ENCODE measurements at regions not wholly inside any gene's neighbourhood (a gene's known extent, or its start where the extent isn't known, plus 50 kb on each side); places are given as distances from the start of the nearest gene placed in this dataset.
"Not testable (repeated sequence)": the region's sequence is repeated elsewhere in the genome, so short reads cannot be mapped to it uniquely, and the experiment has no call there.

- Histone ChIP-seq H3K4me3 (ENCODE audit: low read length in 3 of 3) (no peak overlapping the region), H3K4me1 (ENCODE audit: control insufficient read depth in 3 of 3, insufficient read depth in 3 of 3, low read length in 3 of 3) (no peaks in the 10 kb centered on the region), H3K9me3 (ENCODE audit: control insufficient read depth in 3 of 3, low read length in 3 of 3) (no peaks in the 10 kb centered on the region), H3K27me3 (ENCODE audit: control insufficient read depth in 3 of 3, insufficient read depth in 3 of 3, low read length in 3 of 3) (no peaks in the 10 kb centered on the region), H3K9ac (ENCODE audit: low read depth in 1 of 3, low read length in 3 of 3) (no peak overlapping the region), H3K27ac (ENCODE audit: low read depth, low read length) (no peak overlapping the region), H3K36me3 (ENCODE audit: control insufficient read depth in 3 of 3, insufficient read depth in 3 of 3, low read length in 3 of 3) (no peaks in the 10 kb centered on the region)
Observed at GRCh38 chr7:46109437-46109836, 188.4 kb upstream of the IGFBP3 start.

- no peaks in the 10 kb centered on the region for H3K9me3 ChIP-seq (ENCODE audit: control insufficient read depth in 3 of 3, low read length in 3 of 3)
- H3K36me3 ChIP-seq (ENCODE audit: control insufficient read depth in 3 of 3, insufficient read depth in 3 of 3, low read length in 3 of 3), result no peaks in the 10 kb centered on the region
- H3K4me3 ChIP-seq (ENCODE audit: low read length in 3 of 3), result no peak overlapping the region
- H3K27me3 ChIP-seq (ENCODE audit: control insufficient read depth in 3 of 3, insufficient read depth in 3 of 3, low read length in 3 of 3), result no peaks in the 10 kb centered on the region
- H3K4me1 ChIP-seq (ENCODE audit: control insufficient read depth in 3 of 3, insufficient read depth in 3 of 3, low read length in 3 of 3), result no peaks in the 10 kb centered on the region
- H3K27ac ChIP-seq (ENCODE audit: low read depth, low read length), result no peak overlapping the region
- H3K9ac ChIP-seq (ENCODE audit: low read depth in 1 of 3, low read length in 3 of 3), result no peak overlapping the region
Observed at GRCh38 chr7:46108272-46108671, 187.2 kb upstream of the IGFBP3 start.

- Histone ChIP-seq H3K36me3 (ENCODE audit: control insufficient read depth in 3 of 3, insufficient read depth in 3 of 3, low read length in 3 of 3) (no peaks in the 10 kb centered on the region), H3K27ac (ENCODE audit: low read depth, low read length) (no peak overlapping the region), H3K9ac (ENCODE audit: low read depth in 1 of 3, low read length in 3 of 3) (no peak overlapping the region), H3K4me3 (ENCODE audit: low read length in 3 of 3) (no peak overlapping the region), H3K4me1 (ENCODE audit: control insufficient read depth in 3 of 3, insufficient read depth in 3 of 3, low read length in 3 of 3) (no peaks in the 10 kb centered on the region), H3K9me3 (ENCODE audit: control insufficient read depth in 3 of 3, low read length in 3 of 3) (no peaks in the 10 kb centered on the region), H3K27me3 (ENCODE audit: control insufficient read depth in 3 of 3, insufficient read depth in 3 of 3, low read length in 3 of 3) (no peaks in the 10 kb centered on the region)
Observed at GRCh38 chr7:46107610-46108217, 186.6 kb upstream of the IGFBP3 start.

GRCh38 chr7:46100521-46100920 lies 179.4 kb upstream of the IGFBP3 start:
- Histone ChIP-seq H3K27me3 (ENCODE audit: control insufficient read depth in 3 of 3, insufficient read depth in 3 of 3, low read length in 3 of 3) (no peaks in the 10 kb centered on the region), H3K4me1 (ENCODE audit: control insufficient read depth in 3 of 3, insufficient read depth in 3 of 3, low read length in 3 of 3) (no peaks in the 10 kb centered on the region), H3K9ac (ENCODE audit: low read depth in 1 of 3, low read length in 3 of 3) (no peak overlapping the region), H3K9me3 (ENCODE audit: control insufficient read depth in 3 of 3, low read length in 3 of 3) (no peaks in the 10 kb centered on the region), H3K4me3 (ENCODE audit: low read length in 3 of 3) (no peak overlapping the region), H3K36me3 (ENCODE audit: control insufficient read depth in 3 of 3, insufficient read depth in 3 of 3, low read length in 3 of 3) (no peaks in the 10 kb centered on the region), H3K27ac (ENCODE audit: low read depth, low read length) (no peak overlapping the region)

- Histone ChIP-seq H3K27ac (ENCODE audit: low read depth, low read length) (no peak overlapping the region), H3K4me1 (ENCODE audit: control insufficient read depth in 3 of 3, insufficient read depth in 3 of 3, low read length in 3 of 3) (no peaks in the 10 kb centered on the region), H3K27me3 (ENCODE audit: control insufficient read depth in 3 of 3, insufficient read depth in 3 of 3, low read length in 3 of 3) (no peaks in the 10 kb centered on the region), H3K36me3 (ENCODE audit: control insufficient read depth in 3 of 3, insufficient read depth in 3 of 3, low read length in 3 of 3) (no peaks in the 10 kb centered on the region), H3K4me3 (ENCODE audit: low read length in 3 of 3) (no peak overlapping the region), H3K9ac (ENCODE audit: low read depth in 1 of 3, low read length in 3 of 3) (no peak overlapping the region), H3K9me3 (ENCODE audit: control insufficient read depth in 3 of 3, low read length in 3 of 3) (no peaks in the 10 kb centered on the region)
Observed at GRCh38 chr7:46099076-46099475, 178.0 kb upstream of the IGFBP3 start.

GRCh38 chr7:46091071-46091470 lies 170.0 kb upstream of the IGFBP3 start:
- Histone ChIP-seq H3K4me3 (ENCODE audit: low read length in 3 of 3) (no peak overlapping the region), H3K4me1 (ENCODE audit: control insufficient read depth in 3 of 3, insufficient read depth in 3 of 3, low read length in 3 of 3) (no peaks in the 10 kb centered on the region), H3K27me3 (ENCODE audit: control insufficient read depth in 3 of 3, insufficient read depth in 3 of 3, low read length in 3 of 3) (no peaks in the 10 kb centered on the region), H3K27ac (ENCODE audit: low read depth, low read length) (no peak overlapping the region), H3K36me3 (ENCODE audit: control insufficient read depth in 3 of 3, insufficient read depth in 3 of 3, low read length in 3 of 3) (no peaks in the 10 kb centered on the region), H3K9ac (ENCODE audit: low read depth in 1 of 3, low read length in 3 of 3) (no peak overlapping the region), H3K9me3 (ENCODE audit: control insufficient read depth in 3 of 3, low read length in 3 of 3) (peaks cover 0 to 5% (median 0%) of the 10 kb centered on the region in 3 donors)

- no peaks in the 10 kb centered on the region for H3K27me3 ChIP-seq (ENCODE audit: control insufficient read depth in 3 of 3, insufficient read depth in 3 of 3, low read length in 3 of 3)
Observed at GRCh38 chr7:46089281-46089680, 168.2 kb upstream of the IGFBP3 start.

GRCh38 chr7:46088486-46088885 lies 167.4 kb upstream of the IGFBP3 start:
- not testable (repeated sequence) for H3K27me3 ChIP-seq (ENCODE audit: control insufficient read depth in 3 of 3, insufficient read depth in 3 of 3, low read length in 3 of 3); H3K4me1 ChIP-seq (ENCODE audit: control insufficient read depth in 3 of 3, insufficient read depth in 3 of 3, low read length in 3 of 3); H3K36me3 ChIP-seq (ENCODE audit: control insufficient read depth in 3 of 3, insufficient read depth in 3 of 3, low read length in 3 of 3); H3K4me3 ChIP-seq (ENCODE audit: low read length in 3 of 3); H3K9me3 ChIP-seq (ENCODE audit: control insufficient read depth in 3 of 3, low read length in 3 of 3); H3K27ac ChIP-seq (ENCODE audit: low read depth, low read length); H3K9ac ChIP-seq (ENCODE audit: low read depth in 1 of 3, low read length in 3 of 3)

More at GRCh38 chr7:46089281-46089680, 168.2 kb upstream of the IGFBP3 start:
- Histone ChIP-seq H3K9ac (ENCODE audit: low read depth in 1 of 3, low read length in 3 of 3) (no peak overlapping the region), H3K9me3 (ENCODE audit: control insufficient read depth in 3 of 3, low read length in 3 of 3) (peaks cover 0 to 5% (median 0%) of the 10 kb centered on the region in 3 donors), H3K4me1 (ENCODE audit: control insufficient read depth in 3 of 3, insufficient read depth in 3 of 3, low read length in 3 of 3) (no peaks in the 10 kb centered on the region), H3K4me3 (ENCODE audit: low read length in 3 of 3) (no peak overlapping the region), H3K36me3 (ENCODE audit: control insufficient read depth in 3 of 3, insufficient read depth in 3 of 3, low read length in 3 of 3) (no peaks in the 10 kb centered on the region), H3K27ac (ENCODE audit: low read depth, low read length) (no peak overlapping the region)

GRCh38 chr7:46080595-46081159 lies 159.6 kb upstream of the IGFBP3 start:
- no peak overlapping the region for H3K27ac ChIP-seq (ENCODE audit: low read depth, low read length)
- H3K27me3 ChIP-seq (ENCODE audit: control insufficient read depth in 3 of 3, insufficient read depth in 3 of 3, low read length in 3 of 3), result no peaks in the 10 kb centered on the region
- H3K4me3 ChIP-seq (ENCODE audit: low read length in 3 of 3), result no peak overlapping the region
- no peaks in the 10 kb centered on the region for H3K4me1 ChIP-seq (ENCODE audit: control insufficient read depth in 3 of 3, insufficient read depth in 3 of 3, low read length in 3 of 3)
- H3K36me3 ChIP-seq (ENCODE audit: control insufficient read depth in 3 of 3, insufficient read depth in 3 of 3, low read length in 3 of 3), result no peaks in the 10 kb centered on the region
- no peak overlapping the region for H3K9ac ChIP-seq (ENCODE audit: low read depth in 1 of 3, low read length in 3 of 3)
- no peaks in the 10 kb centered on the region for H3K9me3 ChIP-seq (ENCODE audit: control insufficient read depth in 3 of 3, low read length in 3 of 3)

GRCh38 chr7:46079421-46079820 lies 158.3 kb upstream of the IGFBP3 start:
- H3K4me3 ChIP-seq (ENCODE audit: low read length in 3 of 3), result no peak overlapping the region
- no peaks in the 10 kb centered on the region for H3K4me1 ChIP-seq (ENCODE audit: control insufficient read depth in 3 of 3, insufficient read depth in 3 of 3, low read length in 3 of 3)
- H3K9me3 ChIP-seq (ENCODE audit: control insufficient read depth in 3 of 3, low read length in 3 of 3), result peaks cover 0 to 2% (median 0%) of the 10 kb centered on the region in 3 donors
- no peak overlapping the region for H3K27ac ChIP-seq (ENCODE audit: low read depth, low read length)
- H3K36me3 ChIP-seq (ENCODE audit: control insufficient read depth in 3 of 3, insufficient read depth in 3 of 3, low read length in 3 of 3), result no peaks in the 10 kb centered on the region
- no peak overlapping the region for H3K9ac ChIP-seq (ENCODE audit: low read depth in 1 of 3, low read length in 3 of 3)
- no peaks in the 10 kb centered on the region for H3K27me3 ChIP-seq (ENCODE audit: control insufficient read depth in 3 of 3, insufficient read depth in 3 of 3, low read length in 3 of 3)

Data from skeletal muscle tissue (tissue), 3 donors.